ENCODE measurements at regions not wholly inside any gene's neighbourhood (a gene's known extent, or its start where the extent isn't known, plus 50 kb on each side); places are given as distances from the start of the nearest gene placed in this dataset.

DNA sequence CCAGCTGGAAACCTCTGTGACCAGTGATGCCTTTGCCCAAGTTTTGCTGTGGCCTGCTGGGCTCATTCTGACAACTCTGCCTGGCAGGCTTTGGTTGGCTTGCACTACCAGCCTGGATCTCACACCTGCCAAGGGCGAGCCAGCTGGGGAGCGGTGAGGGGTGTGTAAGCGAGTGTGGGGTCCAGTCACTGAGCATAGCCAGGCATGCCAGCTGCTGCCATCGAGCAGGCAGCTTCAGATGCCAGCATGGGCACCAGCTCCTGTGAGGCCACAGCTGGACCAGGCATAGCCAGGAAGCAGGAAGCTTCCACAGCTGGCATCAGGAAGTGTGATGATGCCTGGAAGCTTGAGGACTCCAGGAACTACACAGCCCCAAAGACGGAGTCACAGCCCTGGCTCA is 1674.6 kb downstream of the LRRC4C start:
- TF ChIP-seq, protein P1, sequence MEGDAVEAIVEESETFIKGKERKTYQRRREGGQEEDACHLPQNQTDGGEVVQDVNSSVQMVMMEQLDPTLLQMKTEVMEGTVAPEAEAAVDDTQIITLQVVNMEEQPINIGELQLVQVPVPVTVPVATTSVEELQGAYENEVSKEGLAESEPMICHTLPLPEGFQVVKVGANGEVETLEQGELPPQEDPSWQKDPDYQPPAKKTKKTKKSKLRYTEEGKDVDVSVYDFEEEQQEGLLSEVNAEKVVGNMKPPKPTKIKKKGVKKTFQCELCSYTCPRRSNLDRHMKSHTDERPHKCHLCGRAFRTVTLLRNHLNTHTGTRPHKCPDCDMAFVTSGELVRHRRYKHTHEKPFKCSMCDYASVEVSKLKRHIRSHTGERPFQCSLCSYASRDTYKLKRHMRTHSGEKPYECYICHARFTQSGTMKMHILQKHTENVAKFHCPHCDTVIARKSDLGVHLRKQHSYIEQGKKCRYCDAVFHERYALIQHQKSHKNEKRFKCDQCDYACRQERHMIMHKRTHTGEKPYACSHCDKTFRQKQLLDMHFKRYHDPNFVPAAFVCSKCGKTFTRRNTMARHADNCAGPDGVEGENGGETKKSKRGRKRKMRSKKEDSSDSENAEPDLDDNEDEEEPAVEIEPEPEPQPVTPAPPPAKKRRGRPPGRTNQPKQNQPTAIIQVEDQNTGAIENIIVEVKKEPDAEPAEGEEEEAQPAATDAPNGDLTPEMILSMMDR (IDR thresholded peaks at IDR 0.05; ENCODE audit: low read depth, low read length, missing input control): no peak
- no peak for TF ChIP-seq HNF4A (conservative IDR thresholded peaks at IDR 0.05)
- TF ChIP-seq, protein P2, sequence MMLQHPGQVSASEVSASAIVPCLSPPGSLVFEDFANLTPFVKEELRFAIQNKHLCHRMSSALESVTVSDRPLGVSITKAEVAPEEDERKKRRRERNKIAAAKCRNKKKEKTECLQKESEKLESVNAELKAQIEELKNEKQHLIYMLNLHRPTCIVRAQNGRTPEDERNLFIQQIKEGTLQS (IDR thresholded peaks at IDR 0.05): no peak
- TF ChIP-seq, protein P3, sequence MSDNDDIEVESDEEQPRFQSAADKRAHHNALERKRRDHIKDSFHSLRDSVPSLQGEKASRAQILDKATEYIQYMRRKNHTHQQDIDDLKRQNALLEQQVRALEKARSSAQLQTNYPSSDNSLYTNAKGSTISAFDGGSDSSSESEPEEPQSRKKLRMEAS (IDR thresholded peaks at IDR 0.05): no peak
- TF ChIP-seq, protein P4, sequence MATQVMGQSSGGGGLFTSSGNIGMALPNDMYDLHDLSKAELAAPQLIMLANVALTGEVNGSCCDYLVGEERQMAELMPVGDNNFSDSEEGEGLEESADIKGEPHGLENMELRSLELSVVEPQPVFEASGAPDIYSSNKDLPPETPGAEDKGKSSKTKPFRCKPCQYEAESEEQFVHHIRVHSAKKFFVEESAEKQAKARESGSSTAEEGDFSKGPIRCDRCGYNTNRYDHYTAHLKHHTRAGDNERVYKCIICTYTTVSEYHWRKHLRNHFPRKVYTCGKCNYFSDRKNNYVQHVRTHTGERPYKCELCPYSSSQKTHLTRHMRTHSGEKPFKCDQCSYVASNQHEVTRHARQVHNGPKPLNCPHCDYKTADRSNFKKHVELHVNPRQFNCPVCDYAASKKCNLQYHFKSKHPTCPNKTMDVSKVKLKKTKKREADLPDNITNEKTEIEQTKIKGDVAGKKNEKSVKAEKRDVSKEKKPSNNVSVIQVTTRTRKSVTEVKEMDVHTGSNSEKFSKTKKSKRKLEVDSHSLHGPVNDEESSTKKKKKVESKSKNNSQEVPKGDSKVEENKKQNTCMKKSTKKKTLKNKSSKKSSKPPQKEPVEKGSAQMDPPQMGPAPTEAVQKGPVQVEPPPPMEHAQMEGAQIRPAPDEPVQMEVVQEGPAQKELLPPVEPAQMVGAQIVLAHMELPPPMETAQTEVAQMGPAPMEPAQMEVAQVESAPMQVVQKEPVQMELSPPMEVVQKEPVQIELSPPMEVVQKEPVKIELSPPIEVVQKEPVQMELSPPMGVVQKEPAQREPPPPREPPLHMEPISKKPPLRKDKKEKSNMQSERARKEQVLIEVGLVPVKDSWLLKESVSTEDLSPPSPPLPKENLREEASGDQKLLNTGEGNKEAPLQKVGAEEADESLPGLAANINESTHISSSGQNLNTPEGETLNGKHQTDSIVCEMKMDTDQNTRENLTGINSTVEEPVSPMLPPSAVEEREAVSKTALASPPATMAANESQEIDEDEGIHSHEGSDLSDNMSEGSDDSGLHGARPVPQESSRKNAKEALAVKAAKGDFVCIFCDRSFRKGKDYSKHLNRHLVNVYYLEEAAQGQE (IDR thresholded peaks at IDR 0.05): no peak
- no peak for TF ChIP-seq NR2F2 (IDR thresholded peaks at IDR 0.05)
- TF ChIP-seq RAD21 (IDR thresholded peaks at IDR 0.05): no peak
- TF ChIP-seq EGR1 (IDR thresholded peaks at IDR 0.05; ENCODE audit: low read depth in 2 of 2): no peak
- TF ChIP-seq GABPA (IDR thresholded peaks at IDR 0.05 in 1 of 2, conservative IDR thresholded peaks at IDR 0.05 in 1 of 2): no peak
- no peak for TF ChIP-seq JUND (IDR thresholded peaks at IDR 0.05)

Data from liver (tissue), 3 donors.